NT2/D1 (cell line): ENCODE measurements at regions not wholly inside any gene's neighbourhood (a gene's known extent, or its start where the extent isn't known, plus 50 kb on each side); places are given as distances from the start of the nearest gene placed in this dataset.

Experiments
- SUZ12 ChIP-seq: IDR thresholded peaks from 2 replicates; pipeline ENCODE4 v1.6.1; 2011; ENCODE audit not compliant: insufficient read length, insufficient read depth; ENCODE audit errors: extremely low read depth
- YY1 ChIP-seq: IDR thresholded peaks from 2 replicates; pipeline ENCODE4 v1.6.1; 2011; ENCODE audit not compliant: insufficient read length, insufficient read depth
- ZNF274 ChIP-seq: IDR thresholded peaks from 2 replicates; pipeline ENCODE4 v1.6.1; 2011; ENCODE audit warnings: mild to moderate bottlenecking, low read depth, low read length

- TF ChIP-seq SUZ12 = no peak
- no peak for TF ChIP-seq ZNF274
- no peak for TF ChIP-seq YY1
Observed at GRCh38 chr5:156148301-156148700, 178.7 kb upstream of the SGCD start.
